ENCODE measurements at regions not wholly inside any gene's neighbourhood (a gene's known extent, or its start where the extent isn't known, plus 50 kb on each side); places are given as distances from the start of the nearest gene placed in this dataset.
"Not testable (repeated sequence)": the region's sequence is repeated elsewhere in the genome, so short reads cannot be mapped to it uniquely, and the experiment has no call there.

DNA sequence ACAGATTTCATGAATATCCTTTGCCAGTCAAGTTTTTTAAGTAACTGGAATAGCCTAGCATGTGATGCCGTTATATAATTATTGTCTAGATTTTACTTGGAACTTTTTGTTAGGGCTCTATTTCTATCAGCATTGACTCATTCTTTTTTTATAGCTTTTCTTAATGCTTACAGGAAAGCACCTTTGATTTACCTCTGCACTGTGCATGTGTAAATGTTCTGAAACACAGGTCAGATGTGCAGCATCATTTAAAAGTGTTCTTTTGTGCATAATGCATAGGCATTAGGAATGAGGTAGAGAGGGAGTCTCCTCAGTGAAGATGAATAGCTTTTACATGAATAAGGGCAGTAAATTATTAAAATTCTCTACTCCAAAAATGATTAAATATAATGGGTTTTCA is 669.3 kb upstream of the MBL2 start:
- no peak overlapping the region for H3K4me3 ChIP-seq (ENCODE audit: control insufficient read depth in 2 of 3, extremely low read depth in 1 of 3, insufficient read depth in 2 of 3, low read depth in 1 of 3, low read length in 3 of 3)
- H3K27ac ChIP-seq (ENCODE audit: control insufficient read depth, insufficient read depth, low read length) = no peak overlapping the region
- no peaks in the 10 kb centered on the region for H3K9me1 ChIP-seq (ENCODE audit: control insufficient read depth, extremely low read depth, insufficient read depth, low read length)
- no peaks in the 10 kb centered on the region for H3K27me3 ChIP-seq (ENCODE audit: control insufficient read depth, extremely low read depth, insufficient read depth, low read length)
- no peaks in the 10 kb centered on the region for H3K4me1 ChIP-seq (ENCODE audit: control insufficient read depth, extremely low read depth, insufficient read depth, low read length)
- H3K9ac ChIP-seq (ENCODE audit: control insufficient read depth, extremely low read depth, insufficient read depth, low read length) = no peak overlapping the region
- no peak overlapping the region for H2AFZ ChIP-seq (ENCODE audit: control insufficient read depth, low read length)
- no peaks in the 10 kb centered on the region for H3K9me3 ChIP-seq (ENCODE audit: control insufficient read depth, low read depth, low read length)
- H3K79me2 ChIP-seq (ENCODE audit: control insufficient read depth, insufficient read depth, low read length) = no peaks in the 10 kb centered on the region
- no peaks in the 10 kb centered on the region for H4K20me1 ChIP-seq (ENCODE audit: control insufficient read depth, extremely low read depth, insufficient read depth, low read length)
- FAIRE-seq = no peak
- no peak for DNase-seq (ENCODE audit: low read depth, low spot score)
- TF ChIP-seq, protein P1, sequence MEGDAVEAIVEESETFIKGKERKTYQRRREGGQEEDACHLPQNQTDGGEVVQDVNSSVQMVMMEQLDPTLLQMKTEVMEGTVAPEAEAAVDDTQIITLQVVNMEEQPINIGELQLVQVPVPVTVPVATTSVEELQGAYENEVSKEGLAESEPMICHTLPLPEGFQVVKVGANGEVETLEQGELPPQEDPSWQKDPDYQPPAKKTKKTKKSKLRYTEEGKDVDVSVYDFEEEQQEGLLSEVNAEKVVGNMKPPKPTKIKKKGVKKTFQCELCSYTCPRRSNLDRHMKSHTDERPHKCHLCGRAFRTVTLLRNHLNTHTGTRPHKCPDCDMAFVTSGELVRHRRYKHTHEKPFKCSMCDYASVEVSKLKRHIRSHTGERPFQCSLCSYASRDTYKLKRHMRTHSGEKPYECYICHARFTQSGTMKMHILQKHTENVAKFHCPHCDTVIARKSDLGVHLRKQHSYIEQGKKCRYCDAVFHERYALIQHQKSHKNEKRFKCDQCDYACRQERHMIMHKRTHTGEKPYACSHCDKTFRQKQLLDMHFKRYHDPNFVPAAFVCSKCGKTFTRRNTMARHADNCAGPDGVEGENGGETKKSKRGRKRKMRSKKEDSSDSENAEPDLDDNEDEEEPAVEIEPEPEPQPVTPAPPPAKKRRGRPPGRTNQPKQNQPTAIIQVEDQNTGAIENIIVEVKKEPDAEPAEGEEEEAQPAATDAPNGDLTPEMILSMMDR (optimal IDR thresholded peaks at IDR 0.05 in 1 of 3, IDR thresholded peaks at IDR 0.05 in 1 of 3, conservative IDR thresholded peaks at IDR 0.05 in 1 of 3; ENCODE audit: extremely low read depth in 1 of 3, insufficient read depth in 2 of 3, low read length in 3 of 3) = no peak
- TF ChIP-seq EZH2 (IDR thresholded peaks at IDR 0.05; ENCODE audit: low read length) = no peak
- dilution Hi-C loops (cut with MboI; ENCODE audit: extremely low pct_ligation_motif_present, low sequenced_read_pairs) = no loop called here
- no peak overlapping the region for H3K4me2 ChIP-seq (ENCODE audit: control insufficient read depth, extremely low read depth, insufficient read depth, low read depth, low read length)
- no peaks in the 10 kb centered on the region for H3K36me3 ChIP-seq (ENCODE audit: control insufficient read depth in 2 of 2, extremely low read depth in 1 of 2, insufficient read depth in 2 of 2, low read length in 2 of 2)

DNA sequence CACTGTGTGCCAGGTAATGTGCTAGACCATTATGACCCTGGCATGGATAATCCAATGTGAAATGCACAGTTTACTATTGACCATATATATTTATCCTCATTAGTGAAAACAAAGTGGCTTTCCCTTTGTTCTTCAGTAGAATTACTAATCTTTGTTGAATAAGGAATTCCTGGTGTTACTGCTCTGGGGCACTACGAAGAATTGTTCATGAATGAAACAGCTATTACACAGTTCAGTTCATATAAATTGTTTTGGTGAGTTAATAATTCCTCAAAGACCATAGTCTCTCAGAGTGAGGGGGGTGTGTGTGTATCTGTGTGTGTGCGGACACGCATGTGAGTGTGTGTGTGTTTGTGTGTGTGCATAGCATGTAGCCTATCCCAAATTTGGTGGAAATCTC is 668.0 kb upstream of the MBL2 start:
- no peaks in the 10 kb centered on the region for H4K20me1 ChIP-seq (ENCODE audit: control insufficient read depth, extremely low read depth, insufficient read depth, low read length)
- no peaks in the 10 kb centered on the region for H3K79me2 ChIP-seq (ENCODE audit: control insufficient read depth, insufficient read depth, low read length)
- H2AFZ ChIP-seq (ENCODE audit: control insufficient read depth, low read length) = no peak overlapping the region
- dilution Hi-C loops (cut with MboI; ENCODE audit: extremely low pct_ligation_motif_present, low sequenced_read_pairs) = no loop called here
- TF ChIP-seq, protein P1 (optimal IDR thresholded peaks at IDR 0.05 in 1 of 3, IDR thresholded peaks at IDR 0.05 in 1 of 3, conservative IDR thresholded peaks at IDR 0.05 in 1 of 3; ENCODE audit: extremely low read depth in 1 of 3, insufficient read depth in 2 of 3, low read length in 3 of 3) = no peak
- TF ChIP-seq EZH2 (IDR thresholded peaks at IDR 0.05; ENCODE audit: low read length) = no peak
- no peak overlapping the region for H3K4me2 ChIP-seq (ENCODE audit: control insufficient read depth, extremely low read depth, insufficient read depth, low read depth, low read length)
- no peaks in the 10 kb centered on the region for H3K36me3 ChIP-seq (ENCODE audit: control insufficient read depth in 2 of 2, extremely low read depth in 1 of 2, insufficient read depth in 2 of 2, low read length in 2 of 2)
- no peak overlapping the region for H3K4me3 ChIP-seq (ENCODE audit: control insufficient read depth in 2 of 3, extremely low read depth in 1 of 3, insufficient read depth in 2 of 3, low read depth in 1 of 3, low read length in 3 of 3)
- no peaks in the 10 kb centered on the region for H3K4me1 ChIP-seq (ENCODE audit: control insufficient read depth, extremely low read depth, insufficient read depth, low read length)
- no peaks in the 10 kb centered on the region for H3K9me3 ChIP-seq (ENCODE audit: control insufficient read depth, low read depth, low read length)
- FAIRE-seq = no peak
- no peak overlapping the region for H3K27ac ChIP-seq (ENCODE audit: control insufficient read depth, insufficient read depth, low read length)
- no peaks in the 10 kb centered on the region for H3K27me3 ChIP-seq (ENCODE audit: control insufficient read depth, extremely low read depth, insufficient read depth, low read length)
- H3K9me1 ChIP-seq (ENCODE audit: control insufficient read depth, extremely low read depth, insufficient read depth, low read length) = no peaks in the 10 kb centered on the region
- no peak overlapping the region for H3K9ac ChIP-seq (ENCODE audit: control insufficient read depth, extremely low read depth, insufficient read depth, low read length)
- DNase-seq (ENCODE audit: low read depth, low spot score) = no peak

DNA sequence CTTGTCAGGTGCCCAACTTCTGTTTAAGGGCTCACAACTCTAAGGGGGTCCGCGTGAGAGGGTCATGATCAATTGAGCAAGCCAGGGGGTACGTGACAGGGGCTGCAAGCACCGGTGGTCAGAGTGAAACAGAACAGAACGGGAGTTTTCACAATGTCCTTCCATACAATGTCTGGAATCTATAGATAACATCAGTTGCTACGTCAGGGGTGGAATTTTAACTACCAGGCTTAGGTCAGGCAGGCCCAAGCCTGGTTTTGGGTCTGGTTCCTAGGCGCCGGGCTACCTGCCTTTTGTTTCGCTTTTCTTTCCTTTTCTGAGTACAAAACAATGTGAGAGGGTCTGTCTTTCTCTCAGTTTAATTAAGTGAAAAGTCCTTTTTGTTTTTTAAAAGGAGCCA is 666.5 kb upstream of the MBL2 start:
- H3K79me2 ChIP-seq (ENCODE audit: control insufficient read depth, insufficient read depth, low read length); H3K27me3 ChIP-seq (ENCODE audit: control insufficient read depth, extremely low read depth, insufficient read depth, low read length); H3K4me1 ChIP-seq (ENCODE audit: control insufficient read depth, extremely low read depth, insufficient read depth, low read length); H3K9ac ChIP-seq (ENCODE audit: control insufficient read depth, extremely low read depth, insufficient read depth, low read length); H3K4me3 ChIP-seq (ENCODE audit: control insufficient read depth in 2 of 3, extremely low read depth in 1 of 3, insufficient read depth in 2 of 3, low read depth in 1 of 3, low read length in 3 of 3); H3K27ac ChIP-seq (ENCODE audit: control insufficient read depth, insufficient read depth, low read length); DNase-seq (ENCODE audit: low read depth, low spot score); H3K36me3 ChIP-seq (ENCODE audit: control insufficient read depth in 2 of 2, extremely low read depth in 1 of 2, insufficient read depth in 2 of 2, low read length in 2 of 2); dilution Hi-C loops (cut with MboI; ENCODE audit: extremely low pct_ligation_motif_present, low sequenced_read_pairs); FAIRE-seq; H3K9me1 ChIP-seq (ENCODE audit: control insufficient read depth, extremely low read depth, insufficient read depth, low read length); H3K9me3 ChIP-seq (ENCODE audit: control insufficient read depth, low read depth, low read length); H4K20me1 ChIP-seq (ENCODE audit: control insufficient read depth, extremely low read depth, insufficient read depth, low read length); H3K4me2 ChIP-seq (ENCODE audit: control insufficient read depth, extremely low read depth, insufficient read depth, low read depth, low read length); H2AFZ ChIP-seq (ENCODE audit: control insufficient read depth, low read length): not testable (repeated sequence)
